NCI-H526 (cell line): ENCODE measurements at regions not wholly inside any gene's neighbourhood (a gene's known extent, or its start where the extent isn't known, plus 50 kb on each side); places are given as distances from the start of the nearest gene placed in this dataset.

Experiments used
- DNase-seq, 2 experiments: peaks; one replicate each; lab custom pipeline; 2025; lab: John Stamatoyannopoulos, UW

GRCh38 chr7:106420210-106420609 is 135.4 kb upstream of the NAMPT start:
- no peak for DNase-seq

- no peak for DNase-seq
These were observed 134.8 kb upstream of the NAMPT start for GRCh38 chr7:106419455-106420182.

GRCh38 chr7:106418526-106418925 is 133.7 kb upstream of the NAMPT start:
- DNase-seq = peak; percentile 79 to 81

- DNase-seq = peak in 1 of 2 experiments; percentile 61
These were observed 133.3 kb upstream of the NAMPT start for GRCh38 chr7:106418094-106418493.

- no peak for DNase-seq
These were observed 132.6 kb upstream of the NAMPT start for GRCh38 chr7:106417273-106417902.

GRCh38 chr7:106416430-106416829 is 131.6 kb upstream of the NAMPT start:
- no peak for DNase-seq

GRCh38 chr7:106415433-106415832 is 130.7 kb upstream of the NAMPT start:
- no peak for DNase-seq

GRCh38 chr7:106413446-106413845 is 128.7 kb upstream of the NAMPT start:
- no peak for DNase-seq

- DNase-seq = no peak
These were observed 120.9 kb upstream of the NAMPT start for GRCh38 chr7:106405697-106406141.

- DNase-seq = no peak
These were observed 118.1 kb upstream of the NAMPT start for GRCh38 chr7:106402898-106403297.

GRCh38 chr7:106400923-106401322 is 116.1 kb upstream of the NAMPT start:
- no peak for DNase-seq

- DNase-seq = no peak
These were observed 114.0 kb upstream of the NAMPT start for GRCh38 chr7:106398786-106399185.

GRCh38 chr7:106397994-106398393 is 113.2 kb upstream of the NAMPT start:
- DNase-seq = no peak

- no peak for DNase-seq
These were observed 109.7 kb upstream of the NAMPT start for GRCh38 chr7:106394526-106394925.

GRCh38 chr7:106393564-106394251 is 108.9 kb upstream of the NAMPT start:
- no peak for DNase-seq

GRCh38 chr7:106392590-106392989 is 107.8 kb upstream of the NAMPT start:
- DNase-seq = no peak

GRCh38 chr7:106392144-106392543 is 107.4 kb upstream of the NAMPT start:
- DNase-seq = no peak

GRCh38 chr7:106386958-106387357 is 102.2 kb upstream of the NAMPT start:
- no peak for DNase-seq

GRCh38 chr7:106384373-106384772 is 99.6 kb upstream of the NAMPT start:
- DNase-seq = no peak

- no peak for DNase-seq
These were observed 98.1 kb upstream of the NAMPT start for GRCh38 chr7:106382929-106383328.

GRCh38 chr7:106382129-106382528 is 97.3 kb upstream of the NAMPT start:
- DNase-seq = no peak

GRCh38 chr7:106381252-106381651 is 96.5 kb upstream of the NAMPT start:
- no peak for DNase-seq

GRCh38 chr7:106377847-106378361 is 93.1 kb upstream of the NAMPT start:
- DNase-seq = peak; percentile 9 to 46
